Natural killer cell (primary cell): ENCODE measurements at regions not wholly inside any gene's neighbourhood (a gene's known extent, or its start where the extent isn't known, plus 50 kb on each side); places are given as distances from the start of the nearest gene placed in this dataset.

Experiments used
- ATAC-seq, 3 donors: fragments of 150-1000 bp in 2 of 3; fragments of 200-7000 bp in 1 of 3; cut with Tn5 transposase; 1 replicate in 1 of 3; 2 replicates in 2 of 3; pipeline ENCODE4 v1.10.0; 2021; ENCODE audit warnings: mild to moderate bottlenecking in 2 of 3, moderate library complexity in 2 of 3
- DNase-seq, 2 donors: peaks; one replicate each; pipeline versions ENCODE4 v3.0.0 to v3.0.0-alpha.2; 2013 to 2021; ENCODE audit warnings: mixed read lengths in 1 of 2
- H3K27ac ChIP-seq: one replicate; pipeline ENCODE4 v1.5.1; 2013; ENCODE audit warnings: mild to moderate bottlenecking, low read length
- H3K27me3 ChIP-seq: one replicate; pipeline ENCODE4 v1.6.1; 2013; ENCODE audit warnings: low read length; ENCODE audit not compliant: control insufficient read depth, insufficient read depth
- H3K36me3 ChIP-seq: one replicate; pipeline ENCODE4 v1.6.1; 2013; ENCODE audit warnings: low read length; ENCODE audit not compliant: control insufficient read depth, insufficient read depth
- H3K4me1 ChIP-seq: one replicate; pipeline ENCODE4 v1.6.1; 2013; ENCODE audit warnings: low read length; ENCODE audit not compliant: control insufficient read depth, insufficient read depth
- H3K4me3 ChIP-seq: one replicate; pipeline ENCODE4 v1.5.1; 2013; ENCODE audit warnings: low read length
- H3K9me3 ChIP-seq: one replicate; pipeline ENCODE4 v1.6.1; 2013; ENCODE audit warnings: low read length; ENCODE audit not compliant: control insufficient read depth, insufficient read depth
- H3K27ac Mint-ChIP-seq, 2 donors: one replicate each; pipeline ENCODE4 v1.8.0; 2022; ENCODE audit warnings: mild to moderate bottlenecking in 2 of 2, mixed read lengths in 2 of 2, moderate library complexity in 1 of 2
- H3K27me3 Mint-ChIP-seq, 2 donors: one replicate each; pipeline ENCODE4 v1.8.0; 2022; ENCODE audit warnings: low read depth in 2 of 2, mixed read lengths in 2 of 2
- H3K36me3 Mint-ChIP-seq: one replicate; pipeline ENCODE4 v1.8.0; 2022; ENCODE audit warnings: mixed read lengths
- H3K4me1 Mint-ChIP-seq, 2 donors: one replicate each; pipeline ENCODE4 v1.8.0; 2022; ENCODE audit warnings: mixed read lengths in 2 of 2
- H3K4me3 Mint-ChIP-seq: one replicate; pipeline ENCODE4 v1.8.0; 2022; ENCODE audit warnings: mild to moderate bottlenecking, moderate library complexity, mixed read lengths
- H3K9me3 Mint-ChIP-seq, 2 donors: one replicate each; pipeline ENCODE4 v1.8.0; 2022; ENCODE audit warnings: mixed read lengths in 2 of 2
- CTCF ChIP-seq: fragments of 200-600 bp; IDR thresholded peaks from one replicate; pipeline ENCODE4 v1.8.0; 2022; ENCODE audit warnings: antibody characterized with exemption
- WGBS: methylation state at CpG from one replicate; pipeline ENCODE4 v1.1.7; 2013; ENCODE audit warnings: missing lambda C conversion rate; ENCODE audit not compliant: insufficient coverage; 5-methylcytosine and 5-hydroxymethylcytosine counted together
- intact Hi-C: fragments of 100-400 bp; cut with micrococcal nuclease; formaldehyde crosslinking; loops from one replicate; pipeline ENCODE4 v1.14.2; 2022

DNA sequence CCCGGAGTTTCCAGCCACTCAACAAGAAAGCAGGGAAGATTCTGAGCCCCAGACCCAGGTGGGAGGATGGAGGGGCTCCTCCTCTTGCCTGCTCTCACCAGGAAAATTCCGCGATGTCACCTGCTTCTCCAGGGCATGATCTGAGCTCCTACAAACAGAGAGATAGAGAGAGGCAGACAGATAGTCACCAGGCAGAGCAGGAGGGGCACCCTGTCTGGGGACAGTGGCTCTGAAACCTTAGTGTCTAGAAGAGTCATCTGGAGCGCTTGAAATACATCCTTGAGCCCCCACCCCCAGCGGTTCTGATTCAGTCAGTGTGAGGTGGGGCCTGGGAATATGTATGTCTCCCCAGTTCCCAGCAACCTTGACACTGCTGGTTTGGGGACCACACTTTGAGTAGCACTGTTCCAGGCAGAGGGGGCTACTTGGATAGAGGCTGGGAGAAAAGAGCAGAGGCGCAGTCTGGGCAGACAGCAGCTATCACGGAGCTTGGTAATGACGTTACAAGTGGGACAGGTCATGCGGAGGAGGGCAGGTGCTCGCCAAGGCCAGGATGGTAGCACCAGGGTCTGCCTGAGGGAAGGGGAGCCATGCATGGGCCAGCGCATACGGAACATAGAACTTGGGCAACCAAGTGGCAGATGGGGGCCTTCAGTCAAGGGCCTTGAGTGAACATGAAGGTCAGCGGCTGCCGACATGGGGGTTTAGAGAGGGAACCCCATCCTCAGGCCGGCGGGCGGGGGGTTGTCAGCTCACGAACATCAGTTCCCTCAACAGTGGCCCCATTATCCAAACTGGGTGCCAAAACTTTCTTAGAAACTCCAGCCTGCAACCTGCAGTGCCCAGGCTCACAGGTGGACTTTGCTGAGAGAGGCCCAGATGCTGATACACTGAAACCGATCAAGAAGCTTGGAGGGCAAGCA is 60.9 kb upstream of the MYEOV start:
- 91% methylated on average over 19 of the region's 19 CpGs for WGBS
- no peaks in the 10 kb centered on the region for H3K4me1 ChIP-seq
- no peak for TF ChIP-seq CTCF
- no peak overlapping the region for H3K27ac ChIP-seq
- no peak overlapping the region for H3K4me3 ChIP-seq
- ATAC-seq (no peak), DNase-seq (peak in 1 of 2 donors; percentile 12)
- Mint-ChIP-seq H3K4me1 (no peaks in the 10 kb centered on the region), H3K36me3 (no peaks in the 10 kb centered on the region), H3K4me3 (no peak overlapping the region), H3K9me3 (no peaks in the 10 kb centered on the region), H3K27me3 (peaks cover 12 to 35% of the 10 kb centered on the region in 2 donors), H3K27ac (no peak overlapping the region)
- intact Hi-C loops = no loop called here
- H3K36me3 ChIP-seq = no peaks in the 10 kb centered on the region
- no peaks in the 10 kb centered on the region for H3K27me3 ChIP-seq
- no peaks in the 10 kb centered on the region for H3K9me3 ChIP-seq

GRCh38 chr11:69233744-69234570 is 60.0 kb upstream of the MYEOV start:
- Mint-ChIP-seq H3K27ac (no peak overlapping the region), H3K36me3 (no peaks in the 10 kb centered on the region), H3K27me3 (peaks cover 12 to 44% of the 10 kb centered on the region in 2 donors), H3K4me1 (no peaks in the 10 kb centered on the region), H3K4me3 (no peak overlapping the region), H3K9me3 (no peaks in the 10 kb centered on the region)
- TF ChIP-seq CTCF = no peak
- intact Hi-C loops = no loop called here
- no peaks in the 10 kb centered on the region for H3K36me3 ChIP-seq
- no peaks in the 10 kb centered on the region for H3K9me3 ChIP-seq
- H3K27me3 ChIP-seq = no peaks in the 10 kb centered on the region
- no peaks in the 10 kb centered on the region for H3K4me1 ChIP-seq
- ATAC-seq (no peak), DNase-seq (peak in 1 of 2 donors; percentile 7)
- no peak overlapping the region for H3K27ac ChIP-seq
- WGBS = 89% methylated on average over 25 of the region's 26 CpGs
- no peak overlapping the region for H3K4me3 ChIP-seq

- H3K36me3 ChIP-seq = no peaks in the 10 kb centered on the region
- DNase-seq (no peak), ATAC-seq (no peak)
- H3K27ac ChIP-seq = no peak overlapping the region
- Mint-ChIP-seq H3K4me1 (no peaks in the 10 kb centered on the region), H3K27me3 (peaks cover 12 to 46% of the 10 kb centered on the region in 2 donors), H3K4me3 (no peak overlapping the region), H3K9me3 (no peaks in the 10 kb centered on the region), H3K36me3 (no peaks in the 10 kb centered on the region), H3K27ac (no peak overlapping the region)
- no peaks in the 10 kb centered on the region for H3K9me3 ChIP-seq
- intact Hi-C loops = no loop called here
- no peak overlapping the region for H3K4me3 ChIP-seq
- H3K27me3 ChIP-seq = no peaks in the 10 kb centered on the region
- TF ChIP-seq CTCF = no peak
- H3K4me1 ChIP-seq = no peaks in the 10 kb centered on the region
- WGBS = 90% methylated on average over 11 of the region's 11 CpGs
Measured at GRCh38 chr11:69234740-69235710, 58.9 kb upstream of the MYEOV start.
